SK-N-SH (cell line): ENCODE measurements at regions not wholly inside any gene's neighbourhood (a gene's known extent, or its start where the extent isn't known, plus 50 kb on each side); places are given as distances from the start of the nearest gene placed in this dataset.

ENCODE experiments used
- CTCF ChIP-seq: fragments of 200-600 bp; sonication (generic); IDR thresholded peaks from 2 replicates; pipeline ENCODE4 v1.6.1; 2017; ENCODE audit warnings: antibody characterized with exemption, mild to moderate bottlenecking, moderate library complexity
- FOXJ3 ChIP-seq: sonication (generic); formaldehyde crosslinking; IDR thresholded peaks from 2 replicates; pipeline ENCODE4 v1.5.1; 2020; ENCODE audit warnings: mild to moderate bottlenecking, missing genetic modification reagents
- FOXM1 ChIP-seq: IDR thresholded peaks from 2 replicates; pipeline ENCODE4 v1.4.0; 2012; ENCODE audit warnings: low read depth, mild to moderate bottlenecking
- GATA2 ChIP-seq: sonication (generic); formaldehyde crosslinking; IDR thresholded peaks from 2 replicates; pipeline ENCODE4 v1.5.0; 2020; ENCODE audit warnings: mild to moderate bottlenecking, missing genetic modification reagents
- JUND ChIP-seq: IDR thresholded peaks from 2 replicates; pipeline ENCODE4 v1.4.0; 2012
- MAX ChIP-seq: IDR thresholded peaks from 2 replicates; pipeline ENCODE4 v1.4.0; 2012; ENCODE audit warnings: low read depth
- NRF1 ChIP-seq: IDR thresholded peaks from 2 replicates; pipeline ENCODE4 v1.6.1; 2012; ENCODE audit warnings: low read depth, mild to moderate bottlenecking, low read length
- POLR2AphosphoS5 ChIP-seq: IDR thresholded peaks from 2 replicates; pipeline ENCODE4 v1.6.1; 2012; ENCODE audit warnings: low read depth, low read length
- RFX5 ChIP-seq: IDR thresholded peaks from 2 replicates; pipeline ENCODE4 v1.6.1; 2012; ENCODE audit warnings: mild to moderate bottlenecking, improper control_type of control experiment, low read length
- SMC3 ChIP-seq: IDR thresholded peaks from 2 replicates; pipeline ENCODE4 v1.6.1; 2012; ENCODE audit warnings: low read depth, low read length, improper control_type of control experiment
- USF2 ChIP-seq: fragments of 150-350 bp; IDR thresholded peaks from 2 replicates; pipeline ENCODE4 v1.6.1; 2017; ENCODE audit warnings: antibody characterized with exemption, low read length, low read depth, borderline replicate concordance
- YY1 ChIP-seq: IDR thresholded peaks from 2 replicates; pipeline ENCODE4 v1.4.0; 2012; ENCODE audit warnings: low read depth, mild to moderate bottlenecking

- TF ChIP-seq FOXM1 = no peak
- TF ChIP-seq USF2 = no peak
- TF ChIP-seq CTCF = no peak
- TF ChIP-seq NRF1 = no peak
- TF ChIP-seq POLR2AphosphoS5 = no peak
- no peak for TF ChIP-seq YY1
- no peak for TF ChIP-seq MAX
- no peak for TF ChIP-seq JUND
- TF ChIP-seq SMC3 = no peak
- no peak for TF ChIP-seq RFX5
- TF ChIP-seq GATA2 (CRISPR knock-in tag) = no peak
- no peak for TF ChIP-seq FOXJ3 (CRISPR knock-in tag)
These were observed 262.6 kb upstream of the PLXNA2 start for GRCh38 chr1:208506812-208507211.
